K562 (cell line): ENCODE measurements at regions not wholly inside any gene's neighbourhood (a gene's known extent, or its start where the extent isn't known, plus 50 kb on each side); places are given as distances from the start of the nearest gene placed in this dataset.

Source experiments
- BCOR ChIP-seq: fragments of 450-650 bp; IDR thresholded peaks from 2 replicates; pipeline ENCODE4 v1.6.1; 2016
- CXXC5 ChIP-seq: fragments of 250-450 bp; sonication (Bioruptor Pico); IDR thresholded peaks from 2 replicates; pipeline ENCODE4 v1.8.0; 2022; ENCODE audit warnings: inconsistent platforms, mild to moderate bottlenecking, moderate library complexity
- EHMT2 ChIP-seq: fragments of 450-650 bp; IDR thresholded peaks from 2 replicates; pipeline ENCODE4 v1.6.1; 2018; ENCODE audit warnings: antibody characterized with exemption
- HLTF ChIP-seq: fragments of 450-650 bp; IDR thresholded peaks from 2 replicates; pipeline ENCODE4 v1.6.1; 2016
- LARP7 ChIP-seq: fragments of 450-650 bp; IDR thresholded peaks from 2 replicates; pipeline ENCODE4 v1.6.1; 2016
- MAZ ChIP-seq, 2 experiments: fragments of 450-650 bp in 1 of 2; sonication (generic) in 1 of 2; formaldehyde crosslinking; IDR thresholded peaks in 1 of 2; conservative IDR thresholded peaks in 1 of 2; 2 replicates each; pipeline versions ENCODE4 v1.4.0 to v1.5.0; 2020; ENCODE audit warnings: mild to moderate bottlenecking in 1 of 2, missing genetic modification reagents in 1 of 2
- PTRF ChIP-seq: fragments of 450-650 bp; IDR thresholded peaks from 2 replicates; pipeline ENCODE4 v1.6.1; 2016; ENCODE audit warnings: mild to moderate bottlenecking, missing genetic modification characterization, missing compliant biosample characterization
- PTTG1 ChIP-seq: fragments of 450-650 bp; IDR thresholded peaks from 2 replicates; pipeline ENCODE4 v1.6.1; 2016; ENCODE audit warnings: low read depth, mild to moderate bottlenecking, missing genetic modification characterization, missing compliant biosample characterization
- RAD51 ChIP-seq: fragments of 450-650 bp; IDR thresholded peaks from 2 replicates; pipeline ENCODE4 v1.7.1; 2016; ENCODE audit warnings: low read depth, mild to moderate bottlenecking, borderline replicate concordance
- SIX5 ChIP-seq, 2 experiments: IDR thresholded peaks; 2 replicates each; pipeline ENCODE4 v1.6.1; 2011; ENCODE audit warnings: low read length in 2 of 2, borderline replicate concordance in 1 of 2, low read depth in 1 of 2, mild to moderate bottlenecking in 1 of 2, moderate library complexity in 1 of 2; ENCODE audit not compliant: insufficient read depth in 1 of 2
- SMC3 ChIP-seq: conservative IDR thresholded peaks from 2 replicates; pipeline ENCODE4 v1.6.1; 2011; ENCODE audit warnings: low read depth, low read length, improper control_type of control experiment; ENCODE audit not compliant: insufficient read depth
- TBL1XR1 ChIP-seq, 2 experiments: IDR thresholded peaks; 2 replicates each; pipeline ENCODE4 v1.6.1; 2012; ENCODE audit warnings: improper control_type of control experiment in 2 of 2, low read length in 2 of 2, mild to moderate bottlenecking in 1 of 2
- ZFP36 ChIP-seq: fragments of 150-350 bp; IDR thresholded peaks from 2 replicates; pipeline ENCODE4 v1.6.1; 2018; ENCODE audit warnings: low read length, low read depth; ENCODE audit not compliant: partially characterized antibody
- ZNF764 ChIP-seq: fragments of 250-450 bp; sonication (Bioruptor Pico); IDR thresholded peaks from 2 replicates; pipeline ENCODE4 v1.4.0; 2020; ENCODE audit warnings: low read depth, mild to moderate bottlenecking, moderate library complexity
- TF ChIP-seq, protein P1 (sequence below): fragments of 450-650 bp; IDR thresholded peaks from 2 replicates; pipeline ENCODE4 v1.6.1; 2016; ENCODE audit warnings: low read depth
- TF ChIP-seq, protein P2 (sequence below): sonication (generic); formaldehyde crosslinking; IDR thresholded peaks from 2 replicates; pipeline ENCODE4 v1.8.0; 2022; ENCODE audit warnings: missing genetic modification reagents, mild to moderate bottlenecking, moderate library complexity, borderline replicate concordance
- TF ChIP-seq, protein P3 (sequence below), 3 experiments: IDR thresholded peaks in 2 of 3; conservative IDR thresholded peaks in 1 of 3; 2 replicates each; pipeline ENCODE4 v1.5.1; 2011 to 2012; ENCODE audit warnings: low read length in 3 of 3, mild to moderate bottlenecking in 3 of 3, control low read depth in 2 of 3, improper control_type of control experiment in 1 of 3, inconsistent platforms in 1 of 3, low read depth in 1 of 3, mixed read lengths in 1 of 3, moderate library complexity in 1 of 3; ENCODE audit not compliant: insufficient read depth in 2 of 3

GRCh38 chr18:37778417-37779165, 213.0 kb upstream of the CELF4 start (continued):
- no peak for TF ChIP-seq EHMT2
- TF ChIP-seq LARP7: no peak
- TF ChIP-seq PTRF (tag): no peak
- TF ChIP-seq RAD51: no peak
- TF ChIP-seq ZFP36: peak; percentile 70
- no peak for TF ChIP-seq PTTG1 (tag)
- TF ChIP-seq, protein P1, sequence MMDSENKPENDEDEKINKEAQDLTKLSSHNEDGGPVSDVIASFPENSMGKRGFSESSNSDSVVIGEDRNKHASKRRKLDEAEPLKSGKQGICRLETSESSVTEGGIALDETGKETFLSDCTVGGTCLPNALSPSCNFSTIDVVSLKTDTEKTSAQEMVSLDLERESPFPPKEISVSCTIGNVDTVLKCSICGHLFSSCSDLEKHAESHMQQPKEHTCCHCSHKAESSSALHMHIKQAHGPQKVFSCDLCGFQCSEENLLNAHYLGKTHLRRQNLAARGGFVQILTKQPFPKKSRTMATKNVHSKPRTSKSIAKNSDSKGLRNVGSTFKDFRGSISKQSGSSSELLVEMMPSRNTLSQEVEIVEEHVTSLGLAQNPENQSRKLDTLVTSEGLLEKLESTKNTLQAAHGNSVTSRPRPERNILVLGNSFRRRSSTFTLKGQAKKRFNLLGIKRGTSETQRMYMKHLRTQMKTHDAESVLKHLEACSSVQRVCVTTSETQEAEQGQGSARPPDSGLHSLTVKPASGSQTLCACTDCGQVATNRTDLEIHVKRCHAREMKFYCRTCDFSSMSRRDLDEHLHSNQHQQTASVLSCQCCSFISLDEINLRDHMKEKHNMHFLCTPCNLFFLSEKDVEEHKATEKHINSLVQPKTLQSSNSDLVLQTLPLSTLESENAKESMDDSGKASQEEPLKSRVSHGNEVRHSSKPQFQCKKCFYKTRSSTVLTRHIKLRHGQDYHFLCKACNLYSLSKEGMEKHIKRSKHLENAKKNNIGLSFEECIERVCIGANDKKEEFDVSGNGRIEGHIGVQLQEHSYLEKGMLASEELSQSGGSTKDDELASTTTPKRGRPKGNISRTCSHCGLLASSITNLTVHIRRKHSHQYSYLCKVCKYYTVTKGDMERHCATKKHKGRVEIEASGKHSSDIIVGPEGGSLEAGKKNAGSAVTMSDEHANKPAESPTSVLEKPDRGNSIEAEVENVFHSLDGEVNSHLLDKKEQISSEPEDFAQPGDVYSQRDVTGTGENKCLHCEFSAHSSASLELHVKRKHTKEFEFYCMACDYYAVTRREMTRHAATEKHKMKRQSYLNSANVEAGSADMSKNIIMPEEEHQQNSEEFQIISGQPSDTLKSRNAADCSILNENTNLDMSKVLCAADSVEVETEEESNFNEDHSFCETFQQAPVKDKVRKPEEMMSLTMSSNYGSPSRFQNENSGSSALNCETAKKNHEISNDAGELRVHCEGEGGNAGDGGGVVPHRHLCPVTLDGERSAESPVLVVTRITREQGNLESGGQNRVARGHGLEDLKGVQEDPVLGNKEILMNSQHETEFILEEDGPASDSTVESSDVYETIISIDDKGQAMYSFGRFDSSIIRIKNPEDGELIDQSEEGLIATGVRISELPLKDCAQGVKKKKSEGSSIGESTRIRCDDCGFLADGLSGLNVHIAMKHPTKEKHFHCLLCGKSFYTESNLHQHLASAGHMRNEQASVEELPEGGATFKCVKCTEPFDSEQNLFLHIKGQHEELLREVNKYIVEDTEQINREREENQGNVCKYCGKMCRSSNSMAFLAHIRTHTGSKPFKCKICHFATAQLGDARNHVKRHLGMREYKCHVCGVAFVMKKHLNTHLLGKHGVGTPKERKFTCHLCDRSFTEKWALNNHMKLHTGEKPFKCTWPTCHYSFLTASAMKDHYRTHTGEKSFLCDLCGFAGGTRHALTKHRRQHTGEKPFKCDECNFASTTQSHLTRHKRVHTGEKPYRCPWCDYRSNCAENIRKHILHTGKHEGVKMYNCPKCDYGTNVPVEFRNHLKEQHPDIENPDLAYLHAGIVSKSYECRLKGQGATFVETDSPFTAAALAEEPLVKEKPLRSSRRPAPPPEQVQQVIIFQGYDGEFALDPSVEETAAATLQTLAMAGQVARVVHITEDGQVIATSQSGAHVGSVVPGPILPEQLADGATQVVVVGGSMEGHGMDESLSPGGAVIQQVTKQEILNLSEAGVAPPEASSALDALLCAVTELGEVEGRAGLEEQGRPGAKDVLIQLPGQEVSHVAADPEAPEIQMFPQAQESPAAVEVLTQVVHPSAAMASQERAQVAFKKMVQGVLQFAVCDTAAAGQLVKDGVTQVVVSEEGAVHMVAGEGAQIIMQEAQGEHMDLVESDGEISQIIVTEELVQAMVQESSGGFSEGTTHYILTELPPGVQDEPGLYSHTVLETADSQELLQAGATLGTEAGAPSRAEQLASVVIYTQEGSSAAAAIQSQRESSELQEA: no peak
- no peak for TF ChIP-seq CXXC5
- no peak for TF ChIP-seq SIX5 (IDR thresholded peaks at IDR 0.05; ENCODE audit: borderline replicate concordance in 1 of 2, insufficient read depth in 1 of 2, low read depth in 1 of 2, low read length in 2 of 2)
- TF ChIP-seq, protein P2, sequence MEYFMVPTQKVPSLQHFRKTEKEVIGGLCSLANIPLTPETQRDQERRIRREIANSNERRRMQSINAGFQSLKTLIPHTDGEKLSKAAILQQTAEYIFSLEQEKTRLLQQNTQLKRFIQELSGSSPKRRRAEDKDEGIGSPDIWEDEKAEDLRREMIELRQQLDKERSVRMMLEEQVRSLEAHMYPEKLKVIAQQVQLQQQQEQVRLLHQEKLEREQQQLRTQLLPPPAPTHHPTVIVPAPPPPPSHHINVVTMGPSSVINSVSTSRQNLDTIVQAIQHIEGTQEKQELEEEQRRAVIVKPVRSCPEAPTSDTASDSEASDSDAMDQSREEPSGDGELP (CRISPR knock-in tag): peak; percentile 20; the same call in 1 of the 2 replicates
- no peak for TF ChIP-seq TBL1XR1 (IDR thresholded peaks at IDR 0.05; ENCODE audit: low read length in 2 of 2)
- TF ChIP-seq SMC3: peak; percentile 49
- TF ChIP-seq MAZ (CRISPR knock-in tag; conservative IDR thresholded peaks at IDR 0.05 in 1 of 2, IDR thresholded peaks at IDR 0.05 in 1 of 2): no peak
- TF ChIP-seq ZNF764 (CRISPR knock-in tag): no peak
- TF ChIP-seq BCOR: peak; percentile 29; the same call in 1 of the 2 replicates
- no peak for TF ChIP-seq HLTF
- TF ChIP-seq, protein P3, sequence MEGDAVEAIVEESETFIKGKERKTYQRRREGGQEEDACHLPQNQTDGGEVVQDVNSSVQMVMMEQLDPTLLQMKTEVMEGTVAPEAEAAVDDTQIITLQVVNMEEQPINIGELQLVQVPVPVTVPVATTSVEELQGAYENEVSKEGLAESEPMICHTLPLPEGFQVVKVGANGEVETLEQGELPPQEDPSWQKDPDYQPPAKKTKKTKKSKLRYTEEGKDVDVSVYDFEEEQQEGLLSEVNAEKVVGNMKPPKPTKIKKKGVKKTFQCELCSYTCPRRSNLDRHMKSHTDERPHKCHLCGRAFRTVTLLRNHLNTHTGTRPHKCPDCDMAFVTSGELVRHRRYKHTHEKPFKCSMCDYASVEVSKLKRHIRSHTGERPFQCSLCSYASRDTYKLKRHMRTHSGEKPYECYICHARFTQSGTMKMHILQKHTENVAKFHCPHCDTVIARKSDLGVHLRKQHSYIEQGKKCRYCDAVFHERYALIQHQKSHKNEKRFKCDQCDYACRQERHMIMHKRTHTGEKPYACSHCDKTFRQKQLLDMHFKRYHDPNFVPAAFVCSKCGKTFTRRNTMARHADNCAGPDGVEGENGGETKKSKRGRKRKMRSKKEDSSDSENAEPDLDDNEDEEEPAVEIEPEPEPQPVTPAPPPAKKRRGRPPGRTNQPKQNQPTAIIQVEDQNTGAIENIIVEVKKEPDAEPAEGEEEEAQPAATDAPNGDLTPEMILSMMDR (IDR thresholded peaks at IDR 0.05 in 2 of 3, conservative IDR thresholded peaks at IDR 0.05 in 1 of 3; ENCODE audit: insufficient read depth in 2 of 3, low read depth in 1 of 3, low read length in 3 of 3): peak; percentile 61 to 86 (median 61)
